Activated naive CD8-positive, alpha-beta T cell treated with anti-CD3 and anti-CD28 coated beads, Interleukin-2, amount 50 U/mL, for 24 hours (primary cell): ENCODE measurements at regions not wholly inside any gene's neighbourhood (a gene's known extent, or its start where the extent isn't known, plus 50 kb on each side); places are given as distances from the start of the nearest gene placed in this dataset.

Experiments
- ATAC-seq: fragments of 150-1000 bp; cut with Tn5 transposase; one replicate; pipeline ENCODE4 v1.10.0; 2021
- DNase-seq: peaks from one replicate; pipeline ENCODE4 v3.0.0; 2021
- H3K27ac Mint-ChIP-seq: one replicate; pipeline ENCODE4 v1.8.0; 2021; ENCODE audit warnings: mild to moderate bottlenecking, mixed read lengths
- H3K27me3 Mint-ChIP-seq: one replicate; pipeline ENCODE4 v1.8.0; 2021; ENCODE audit warnings: mixed read lengths
- H3K36me3 Mint-ChIP-seq: one replicate; pipeline ENCODE4 v1.8.0; 2021; ENCODE audit warnings: low read depth, mixed read lengths
- H3K4me1 Mint-ChIP-seq: one replicate; pipeline ENCODE4 v1.8.0; 2021; ENCODE audit warnings: mixed read lengths
- H3K4me3 Mint-ChIP-seq: one replicate; pipeline ENCODE4 v1.8.0; 2021; ENCODE audit warnings: mild to moderate bottlenecking, moderate library complexity, mixed read lengths
- H3K9me3 Mint-ChIP-seq: one replicate; pipeline ENCODE4 v1.8.0; 2021; ENCODE audit warnings: mixed read lengths

DNA sequence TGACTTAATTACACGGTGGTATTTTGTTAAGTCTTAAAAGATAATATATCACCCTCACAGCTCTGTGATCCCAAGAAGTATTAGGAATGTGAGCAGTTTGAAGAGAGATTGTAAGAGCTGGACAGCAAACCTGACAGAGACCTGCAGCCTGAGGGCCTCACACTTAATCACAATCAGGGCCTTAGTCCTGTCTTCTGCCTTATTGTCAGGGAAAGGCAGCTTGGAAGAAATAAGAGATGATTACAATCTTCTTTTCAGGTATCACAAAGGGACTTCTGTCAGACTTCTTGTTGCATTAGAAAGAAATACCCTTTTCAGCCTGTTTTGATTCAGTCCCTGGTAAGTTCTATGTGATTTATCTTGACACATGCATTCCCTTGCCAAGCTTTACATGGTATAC lies 1433.8 kb upstream of the SLC39A10 start:
- DNase-seq (no peak), ATAC-seq (no peak)
- no peaks in the 10 kb centered on the region for H3K9me3 Mint-ChIP-seq
- H3K4me1 Mint-ChIP-seq = no peaks in the 10 kb centered on the region
- no peak overlapping the region for H3K4me3 Mint-ChIP-seq
- no peak overlapping the region for H3K27ac Mint-ChIP-seq
- no peaks in the 10 kb centered on the region for H3K27me3 Mint-ChIP-seq
- no peaks in the 10 kb centered on the region for H3K36me3 Mint-ChIP-seq

DNA sequence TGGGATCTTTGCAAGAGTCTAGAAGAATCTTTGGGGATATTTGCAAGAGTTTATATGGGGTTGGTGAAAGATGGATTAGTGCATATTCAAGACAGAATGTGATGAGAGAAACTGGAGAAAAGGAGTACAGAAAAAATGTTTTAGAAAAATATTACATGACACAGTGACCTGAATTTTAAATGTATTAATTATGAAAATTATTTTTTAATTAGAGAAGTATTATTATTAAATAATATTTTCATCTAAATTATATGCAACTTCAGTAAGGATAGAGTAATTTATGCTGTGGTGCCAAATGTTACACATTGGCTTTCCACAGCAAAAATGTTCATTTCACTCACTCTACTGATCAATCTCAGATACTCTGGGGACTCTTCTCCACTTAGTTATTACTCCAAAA lies 1442.8 kb upstream of the SLC39A10 start:
- Mint-ChIP-seq H3K9me3 (peaks cover 4% of the 10 kb centered on the region), H3K36me3 (no peaks in the 10 kb centered on the region), H3K27me3 (no peaks in the 10 kb centered on the region), H3K27ac (no peak overlapping the region), H3K4me3 (no peak overlapping the region), H3K4me1 (no peaks in the 10 kb centered on the region)
- ATAC-seq (no peak), DNase-seq (no peak)

DNA sequence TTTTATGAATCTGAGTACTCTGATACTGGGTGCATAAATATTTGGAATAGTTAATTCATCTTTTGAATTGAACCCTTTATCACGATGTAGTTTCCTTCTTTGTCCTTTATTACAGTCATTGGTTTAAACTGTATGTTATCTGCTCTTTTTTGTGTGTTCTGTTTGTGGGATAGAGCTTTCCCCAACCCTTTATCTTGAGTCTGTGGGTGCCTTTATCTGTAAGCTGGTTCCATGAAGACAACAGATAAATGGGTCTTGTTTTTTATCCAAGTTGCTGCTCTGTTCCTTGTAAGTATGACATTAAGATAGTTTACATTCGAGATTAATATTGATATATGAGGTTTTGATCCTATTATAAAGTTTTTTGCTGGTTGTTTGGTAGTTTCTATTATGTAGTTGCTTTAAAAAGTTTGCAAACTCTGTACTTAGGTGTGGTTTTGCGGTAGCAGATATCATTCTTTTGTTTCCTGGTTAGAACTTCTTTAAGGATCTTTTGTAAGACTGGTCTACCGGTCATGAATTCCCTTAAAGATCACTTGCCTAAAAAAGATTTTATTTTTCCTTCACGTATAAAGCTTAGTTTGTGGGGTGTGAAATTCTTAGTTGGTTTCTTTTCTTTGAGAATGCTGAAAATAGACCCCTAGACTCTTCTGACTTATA lies 1451.3 kb upstream of the SLC39A10 start:
- Mint-ChIP-seq H3K36me3 (no peaks in the 10 kb centered on the region), H3K4me3 (no peak overlapping the region), H3K27ac (no peak overlapping the region), H3K27me3 (no peaks in the 10 kb centered on the region), H3K9me3 (peaks cover 8% of the 10 kb centered on the region), H3K4me1 (no peaks in the 10 kb centered on the region)
- no peak for ATAC-seq
- DNase-seq = no peak

DNA sequence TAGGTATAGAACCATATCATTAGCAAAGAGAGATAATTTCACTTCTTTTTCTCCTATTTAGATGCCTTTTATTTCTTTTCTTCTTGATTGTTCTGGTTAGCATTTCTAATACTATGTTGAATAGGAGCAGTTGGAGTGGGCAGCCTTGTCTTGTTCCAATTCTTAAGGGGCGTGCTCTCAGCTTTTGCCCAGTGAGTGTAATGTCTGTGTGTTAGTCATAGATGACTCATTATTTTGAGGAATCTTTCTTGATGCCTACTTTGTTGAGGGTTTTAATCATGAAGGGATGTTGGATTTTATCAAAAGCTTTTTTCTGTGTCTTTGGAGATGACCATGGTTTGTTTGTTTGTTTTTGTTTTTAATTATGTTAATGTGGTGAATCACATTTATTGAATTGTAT lies 1453.1 kb upstream of the SLC39A10 start:
- Mint-ChIP-seq H3K27me3 (no peaks in the 10 kb centered on the region), H3K4me3 (no peak overlapping the region), H3K4me1 (no peaks in the 10 kb centered on the region), H3K36me3 (no peaks in the 10 kb centered on the region), H3K27ac (no peak overlapping the region), H3K9me3 (peaks cover 8% of the 10 kb centered on the region)
- ATAC-seq (no peak), DNase-seq (no peak)

DNA sequence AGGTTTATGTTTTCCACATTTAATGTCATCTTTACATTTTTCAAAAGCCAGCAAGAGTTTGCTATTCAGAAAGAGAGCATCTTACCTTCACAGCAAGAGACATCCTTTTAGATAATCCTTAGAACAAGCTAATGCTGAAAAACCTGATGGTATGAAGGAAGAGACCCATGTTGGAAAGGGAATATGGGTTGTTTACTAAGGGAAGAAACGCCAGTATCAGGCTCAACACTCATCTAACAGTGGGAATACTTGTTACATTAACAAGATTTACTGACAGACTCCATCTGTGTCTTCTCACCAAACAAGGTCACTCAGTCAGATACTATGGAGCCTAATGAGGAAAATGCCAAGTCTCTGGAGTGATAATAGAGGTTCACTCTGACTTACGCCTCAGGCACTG lies 1474.1 kb upstream of the SLC39A10 start:
- Mint-ChIP-seq H3K4me3 (no peak overlapping the region), H3K27me3 (no peaks in the 10 kb centered on the region), H3K4me1 (no peaks in the 10 kb centered on the region), H3K9me3 (peaks cover 4% of the 10 kb centered on the region), H3K36me3 (no peaks in the 10 kb centered on the region), H3K27ac (no peak overlapping the region)
- no peak for DNase-seq
- ATAC-seq = no peak

DNA sequence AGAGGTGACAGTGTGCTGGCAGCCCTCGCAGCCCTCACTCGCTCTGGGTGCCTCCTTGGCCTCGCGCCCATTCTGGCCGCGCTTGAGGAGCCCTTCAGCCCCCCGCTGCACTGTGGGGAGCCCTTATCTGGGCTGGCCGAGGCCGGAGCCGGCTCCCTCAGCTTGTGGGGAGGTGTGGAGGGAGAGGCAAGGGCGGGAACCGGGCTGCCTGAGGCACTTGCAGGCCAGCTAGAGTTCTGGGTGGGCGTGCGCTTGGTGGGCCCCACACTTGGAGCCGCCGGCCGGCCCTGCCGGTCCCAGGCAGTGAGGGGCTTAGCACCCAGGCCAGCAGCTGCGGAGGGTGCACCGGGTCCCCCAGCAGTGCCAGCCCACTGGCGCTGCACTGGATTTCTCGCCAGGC lies 1480.9 kb upstream of the SLC39A10 start:
- H3K27me3 Mint-ChIP-seq = no peaks in the 10 kb centered on the region
- no peak for DNase-seq
- H3K9me3 Mint-ChIP-seq = peaks cover 4% of the 10 kb centered on the region
- no peak overlapping the region for H3K4me3 Mint-ChIP-seq
- H3K27ac Mint-ChIP-seq = no peak overlapping the region
- no peaks in the 10 kb centered on the region for H3K36me3 Mint-ChIP-seq
- ATAC-seq = no peak
- H3K4me1 Mint-ChIP-seq = no peaks in the 10 kb centered on the region

DNA sequence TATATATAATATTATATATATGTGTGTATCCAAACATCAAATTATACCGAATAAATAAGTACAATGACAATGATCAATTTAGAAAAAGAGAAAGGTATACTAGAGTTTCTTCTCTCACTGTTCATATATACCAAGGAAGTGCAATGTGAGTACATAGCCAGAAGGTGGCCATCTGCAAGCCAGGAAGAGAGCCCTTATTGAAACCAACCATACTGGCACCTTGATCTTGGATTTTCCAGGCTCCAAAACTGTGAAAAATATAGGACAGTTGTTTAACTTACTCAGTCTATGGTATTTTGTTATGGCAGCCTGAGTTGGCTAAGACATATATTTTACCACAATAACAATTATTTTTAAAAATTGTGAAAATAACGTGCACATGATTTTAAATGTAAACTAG lies 1490.2 kb upstream of the SLC39A10 start:
- H3K27ac Mint-ChIP-seq = no peak overlapping the region
- no peaks in the 10 kb centered on the region for H3K9me3 Mint-ChIP-seq
- no peak for ATAC-seq
- no peak overlapping the region for H3K4me3 Mint-ChIP-seq
- H3K36me3 Mint-ChIP-seq = no peaks in the 10 kb centered on the region
- no peaks in the 10 kb centered on the region for H3K27me3 Mint-ChIP-seq
- no peaks in the 10 kb centered on the region for H3K4me1 Mint-ChIP-seq
- no peak for DNase-seq

DNA sequence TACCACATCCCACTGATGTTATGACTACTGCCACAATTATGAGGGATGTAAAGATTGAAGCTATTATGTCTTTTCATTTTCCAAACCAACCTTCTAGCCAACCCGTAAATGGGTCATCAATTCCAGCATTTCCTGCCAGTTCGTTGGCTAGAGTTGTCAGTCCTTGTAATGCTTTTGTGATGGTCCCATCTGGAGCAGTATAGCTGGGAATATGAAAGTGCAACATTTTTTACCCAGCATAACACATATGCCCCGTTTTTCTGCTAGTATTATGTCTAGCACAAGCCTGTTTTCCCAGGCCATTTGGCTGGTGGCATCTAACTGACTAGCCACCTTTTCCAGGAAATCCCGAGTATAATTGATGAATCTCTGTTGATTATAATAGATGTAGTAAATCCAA lies 1501.6 kb upstream of the SLC39A10 start:
- DNase-seq (no peak), ATAC-seq (no peak)
- Mint-ChIP-seq H3K4me3 (no peak overlapping the region), H3K27me3 (no peaks in the 10 kb centered on the region), H3K36me3 (no peaks in the 10 kb centered on the region), H3K9me3 (no peaks in the 10 kb centered on the region), H3K4me1 (no peaks in the 10 kb centered on the region), H3K27ac (no peak overlapping the region)

DNA sequence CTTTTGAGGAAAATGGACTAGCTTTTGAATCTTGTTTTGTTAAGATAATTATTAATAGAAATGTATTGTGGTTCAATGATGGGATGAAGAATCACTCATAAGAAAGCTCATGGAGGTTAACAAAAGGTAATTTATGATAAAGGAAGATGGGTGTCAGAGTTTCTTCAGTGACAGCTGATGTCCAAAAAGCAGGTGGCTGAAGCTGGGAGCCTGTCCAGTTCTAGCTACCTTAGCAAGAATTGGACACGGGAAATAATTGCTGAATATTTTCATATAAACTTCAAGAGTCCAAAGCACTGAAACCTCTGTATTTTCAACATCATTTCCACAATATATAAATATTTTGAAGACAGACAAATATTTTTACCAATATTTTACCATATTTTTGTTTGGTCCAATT lies 1505.8 kb upstream of the SLC39A10 start:
- ATAC-seq (no peak), DNase-seq (no peak)
- Mint-ChIP-seq H3K36me3 (no peaks in the 10 kb centered on the region), H3K4me1 (no peaks in the 10 kb centered on the region), H3K9me3 (no peaks in the 10 kb centered on the region), H3K27me3 (no peaks in the 10 kb centered on the region), H3K4me3 (no peak overlapping the region), H3K27ac (no peak overlapping the region)

DNA sequence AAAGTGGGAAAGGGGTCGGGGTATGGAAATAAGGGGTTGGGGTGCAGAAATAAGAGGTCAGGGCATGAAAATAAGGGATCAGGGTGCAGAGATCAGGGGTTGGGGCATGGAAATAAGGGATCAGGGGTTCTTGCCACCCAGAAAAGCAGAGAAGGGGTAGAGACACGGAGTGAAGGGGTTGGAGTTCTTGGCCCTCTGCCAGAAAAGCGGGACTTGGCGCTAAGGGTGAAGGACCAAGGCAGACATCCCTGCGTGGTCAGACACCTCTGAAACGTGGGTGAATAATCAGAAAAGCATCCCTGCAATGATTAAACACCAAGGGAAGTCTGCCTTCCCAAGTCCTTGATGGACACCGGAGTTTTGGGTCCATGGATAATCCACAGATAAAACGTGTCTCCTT lies 1521.6 kb upstream of the SLC39A10 start:
- Mint-ChIP-seq H3K4me1 (no peaks in the 10 kb centered on the region), H3K4me3 (no peak overlapping the region), H3K36me3 (peaks cover 2% of the 10 kb centered on the region), H3K9me3 (peaks cover 11% of the 10 kb centered on the region), H3K27me3 (no peaks in the 10 kb centered on the region), H3K27ac (no peak overlapping the region)
- no peak for ATAC-seq
- DNase-seq = no peak

DNA sequence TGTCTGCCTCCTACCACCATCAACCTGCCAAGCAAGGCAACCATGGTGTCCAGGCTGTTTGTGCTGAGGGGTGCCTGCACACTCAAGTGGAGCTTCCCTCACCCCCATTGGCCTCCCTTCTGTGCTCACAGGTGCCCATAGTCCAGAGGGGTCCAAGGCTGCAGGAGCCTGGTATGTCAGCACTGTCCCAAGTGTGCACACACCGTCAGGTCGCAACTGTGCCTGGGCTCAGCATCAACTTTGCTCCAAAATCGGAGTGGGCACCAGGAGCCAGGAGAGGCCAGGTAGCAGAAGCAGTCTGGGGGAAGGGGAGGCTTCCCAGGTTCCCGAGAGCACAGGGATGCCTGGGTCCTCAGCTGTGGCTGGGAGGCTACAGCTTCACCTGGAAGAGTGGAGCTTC lies 1528.2 kb upstream of the SLC39A10 start:
- H3K36me3 Mint-ChIP-seq = no peaks in the 10 kb centered on the region
- H3K27ac Mint-ChIP-seq = no peak overlapping the region
- H3K27me3 Mint-ChIP-seq = no peaks in the 10 kb centered on the region
- no peak overlapping the region for H3K4me3 Mint-ChIP-seq
- DNase-seq (no peak), ATAC-seq (peak; percentile 43)
- H3K4me1 Mint-ChIP-seq = no peaks in the 10 kb centered on the region
- peaks cover 4% of the 10 kb centered on the region for H3K9me3 Mint-ChIP-seq

DNA sequence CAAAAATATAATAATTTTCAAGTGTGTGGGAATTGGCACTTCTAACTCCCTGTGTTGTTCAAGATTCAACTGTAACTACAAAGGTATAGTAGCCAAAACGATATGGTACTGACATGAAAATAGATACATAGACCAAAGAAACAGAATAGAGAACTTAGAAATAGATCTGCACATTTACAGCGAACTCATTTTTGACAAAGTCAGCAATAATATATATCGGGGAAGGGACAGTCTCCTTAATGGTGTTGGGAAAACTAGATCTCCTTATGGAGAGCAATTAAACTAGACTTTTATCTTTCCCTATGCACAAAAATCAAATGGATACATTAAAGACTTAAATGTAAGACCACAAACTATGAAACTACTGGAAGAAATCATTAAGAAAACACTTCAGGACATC lies 1530.6 kb upstream of the SLC39A10 start:
- Mint-ChIP-seq H3K4me3 (no peak overlapping the region), H3K9me3 (peaks cover 4% of the 10 kb centered on the region), H3K27me3 (no peaks in the 10 kb centered on the region), H3K4me1 (no peaks in the 10 kb centered on the region), H3K36me3 (no peaks in the 10 kb centered on the region), H3K27ac (no peak overlapping the region)
- no peak for DNase-seq
- no peak for ATAC-seq

DNA sequence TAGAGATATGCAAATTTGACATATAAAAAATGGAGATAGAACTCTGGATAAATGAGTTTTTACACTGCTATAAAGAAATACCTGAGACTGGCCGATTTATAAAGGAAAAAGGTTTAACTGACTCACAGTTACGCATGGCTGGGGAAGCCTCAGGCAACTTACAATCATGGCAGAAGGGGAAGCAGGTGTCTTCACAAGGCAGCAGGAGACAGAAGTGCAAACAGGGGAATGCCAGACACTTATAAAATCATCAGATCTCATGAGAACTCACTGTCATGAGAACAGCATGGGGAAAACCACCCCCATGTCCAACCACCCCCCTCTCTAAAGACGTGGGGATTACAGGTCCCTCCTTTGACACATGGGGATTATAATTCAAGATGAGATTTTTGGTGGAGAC lies 1540.2 kb upstream of the SLC39A10 start:
- DNase-seq = no peak
- H3K27me3 Mint-ChIP-seq = no peaks in the 10 kb centered on the region
- no peaks in the 10 kb centered on the region for H3K36me3 Mint-ChIP-seq
- H3K4me1 Mint-ChIP-seq = no peaks in the 10 kb centered on the region
- ATAC-seq = no peak
- no peak overlapping the region for H3K4me3 Mint-ChIP-seq
- peaks cover 4% of the 10 kb centered on the region for H3K9me3 Mint-ChIP-seq
- H3K27ac Mint-ChIP-seq = no peak overlapping the region

DNA sequence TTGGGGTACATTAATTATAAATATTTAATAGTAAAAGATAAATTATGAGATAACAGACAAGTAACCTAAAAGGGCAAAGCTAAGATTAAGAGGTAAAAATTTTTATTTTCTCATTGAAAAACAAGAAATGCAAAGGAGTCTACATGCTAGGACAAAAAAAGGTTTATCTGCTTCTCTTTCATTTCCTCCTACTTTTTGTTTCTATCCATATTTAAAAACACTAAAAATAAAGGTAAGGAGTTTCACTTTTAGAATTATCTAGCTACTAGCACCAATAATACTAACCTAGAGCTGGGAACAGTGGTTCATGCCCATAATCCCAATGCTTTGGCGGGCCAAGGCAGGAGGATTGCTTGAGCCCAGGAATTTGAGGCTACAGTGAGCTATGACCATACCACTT lies 1551.7 kb upstream of the SLC39A10 start:
- Mint-ChIP-seq H3K36me3 (no peaks in the 10 kb centered on the region), H3K27me3 (no peaks in the 10 kb centered on the region), H3K27ac (no peak overlapping the region), H3K9me3 (no peaks in the 10 kb centered on the region), H3K4me3 (no peak overlapping the region), H3K4me1 (peaks cover 1% of the 10 kb centered on the region)
- DNase-seq (no peak), ATAC-seq (no peak)

DNA sequence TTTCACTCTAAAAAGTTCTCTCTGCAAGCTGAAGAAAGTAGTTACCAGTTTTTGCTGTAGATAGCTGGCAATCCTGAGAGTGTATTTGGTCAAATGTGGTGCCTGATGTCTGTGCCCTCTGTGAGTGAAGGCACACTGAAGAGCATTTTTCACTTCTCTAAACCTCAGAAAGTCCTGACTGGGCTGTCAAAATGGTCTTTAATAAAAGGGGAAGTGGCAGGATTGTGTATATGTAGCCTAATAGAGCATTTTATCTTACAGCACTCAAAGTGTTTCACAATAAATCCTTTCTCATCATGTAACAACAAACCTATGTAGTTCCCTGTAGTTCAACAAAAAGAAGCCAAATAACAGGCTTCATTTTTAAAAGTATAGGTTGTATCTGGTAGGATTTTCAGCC lies 1552.3 kb upstream of the SLC39A10 start:
- Mint-ChIP-seq H3K36me3 (no peaks in the 10 kb centered on the region), H3K4me1 (peaks cover 1% of the 10 kb centered on the region), H3K9me3 (no peaks in the 10 kb centered on the region), H3K4me3 (no peak overlapping the region), H3K27me3 (no peaks in the 10 kb centered on the region), H3K27ac (no peak overlapping the region)
- DNase-seq = no peak
- ATAC-seq = no peak

DNA sequence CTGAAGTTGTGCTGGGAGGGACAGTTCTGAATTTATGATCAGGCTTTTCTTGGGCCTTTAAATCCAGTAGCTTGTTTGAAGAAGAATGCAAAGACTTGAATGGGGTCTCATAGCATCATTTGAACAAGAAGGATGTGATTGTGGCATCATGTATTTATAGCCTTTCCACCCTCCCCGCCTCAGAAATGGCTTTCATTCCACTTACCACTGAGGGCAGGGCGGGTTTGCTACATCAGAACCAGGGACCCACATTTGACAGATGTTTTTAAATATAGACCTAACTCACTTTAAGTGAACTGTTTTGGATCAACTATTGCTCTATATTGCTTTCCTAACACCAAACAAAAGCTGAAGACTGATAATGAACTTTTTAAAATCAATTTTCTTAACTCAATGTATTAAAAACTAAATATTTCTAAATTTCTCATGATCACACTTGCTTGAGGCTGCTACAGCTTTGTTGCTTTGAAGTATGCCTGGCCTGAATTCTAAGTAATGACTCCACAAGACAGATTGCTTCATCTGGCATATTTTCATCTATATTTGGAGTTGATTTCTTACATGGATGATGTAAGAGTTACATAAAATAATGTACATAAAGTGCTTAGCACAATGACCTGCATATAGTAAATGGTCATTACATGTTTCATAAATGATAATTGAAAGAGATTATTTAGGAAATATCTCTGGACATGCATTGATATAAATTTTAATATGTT lies 1552.9 kb upstream of the SLC39A10 start:
- no peak for DNase-seq
- Mint-ChIP-seq H3K9me3 (no peaks in the 10 kb centered on the region), H3K27ac (no peak overlapping the region), H3K27me3 (no peaks in the 10 kb centered on the region), H3K4me3 (no peak overlapping the region), H3K4me1 (peaks cover 1% of the 10 kb centered on the region), H3K36me3 (no peaks in the 10 kb centered on the region)
- no peak for ATAC-seq
